HEK293 (cell line): ENCODE measurements at regions not wholly inside any gene's neighbourhood (a gene's known extent, or its start where the extent isn't known, plus 50 kb on each side); places are given as distances from the start of the nearest gene placed in this dataset.

Experiments
- CTCF ChIA-PET: fragments of 350-600 bp; formaldehyde crosslinking; extraction: SDS; loops from one replicate; lab custom pipeline; 2021; ENCODE audit warnings: antibody characterized with exemption; lab: Yijun Ruan, JAX
- POLR2A ChIA-PET: fragments of 300-600 bp; formaldehyde crosslinking; extraction: SDS; loops from one replicate; lab custom pipeline; 2020; ENCODE audit warnings: antibody characterized with exemption, inconsistent platforms; lab: Yijun Ruan, JAX
- H3K27ac ChIP-seq: fragments of 200-500 bp; sonication (Bioruptor generic); 2 replicates; pipeline ENCODE4 v1.5.1; 2014; ENCODE audit warnings: low read depth, low read length, control low read depth, inconsistent platforms; ENCODE audit errors: extremely low read depth
- H3K36me3 ChIP-seq, 2 experiments: fragments of 200-500 bp in 1 of 2; sonication (Bioruptor generic) in 1 of 2; 1 replicate in 1 of 2; 2 replicates in 1 of 2; pipeline ENCODE4 v1.5.1; 2014 to 2017; ENCODE audit warnings: inconsistent platforms in 2 of 2, low read length in 2 of 2; ENCODE audit not compliant: control insufficient read depth in 2 of 2, insufficient read depth in 1 of 2
- H3K4me1 ChIP-seq: fragments of 200-500 bp; sonication (Bioruptor generic); 2 replicates; pipeline ENCODE4 v1.5.1; 2014; ENCODE audit warnings: mild to moderate bottlenecking, low read length, inconsistent platforms; ENCODE audit not compliant: control insufficient read depth, insufficient read depth
- H3K4me3 ChIP-seq: 2 replicates; pipeline ENCODE4 v1.5.1; 2011; ENCODE audit warnings: low read depth, mild to moderate bottlenecking, control low read depth, low read length, moderate library complexity
- H3K9me3 ChIP-seq: fragments of 200-500 bp; sonication (Bioruptor generic); 2 replicates; pipeline ENCODE4 v1.5.1; 2014; ENCODE audit warnings: low read depth, low read length, inconsistent platforms; ENCODE audit not compliant: control insufficient read depth, insufficient read depth
- KLF8 ChIP-seq: fragments of 450-650 bp; formaldehyde crosslinking; IDR thresholded peaks from 2 replicates; pipeline ENCODE4 v1.5.1; 2016; ENCODE audit warnings: missing biosample characterization, missing genetic modification characterization
- SCRT1 ChIP-seq: fragments of 450-650 bp; formaldehyde crosslinking; IDR thresholded peaks from 2 replicates; pipeline ENCODE4 v1.5.1; 2016; ENCODE audit warnings: missing biosample characterization, missing genetic modification characterization, borderline replicate concordance
- SP2 ChIP-seq: fragments of 450-650 bp; formaldehyde crosslinking; IDR thresholded peaks from 2 replicates; pipeline ENCODE4 v1.5.1; 2016; ENCODE audit warnings: missing biosample characterization, missing genetic modification characterization
- ZFHX2 ChIP-seq: fragments of 450-650 bp; formaldehyde crosslinking; conservative IDR thresholded peaks from 2 replicates; pipeline ENCODE4 v1.5.1; 2016; ENCODE audit warnings: missing biosample characterization, missing genetic modification characterization
- ZFP3 ChIP-seq: fragments of 450-650 bp; formaldehyde crosslinking; IDR thresholded peaks from 2 replicates; pipeline ENCODE4 v1.5.1; 2016; ENCODE audit warnings: low read depth, missing biosample characterization, missing genetic modification characterization
- ZNF121 ChIP-seq: fragments of 450-650 bp; formaldehyde crosslinking; IDR thresholded peaks from 2 replicates; pipeline ENCODE4 v1.5.1; 2016; ENCODE audit warnings: missing biosample characterization, missing genetic modification characterization
- ZNF473 ChIP-seq: fragments of 450-650 bp; formaldehyde crosslinking; IDR thresholded peaks from 2 replicates; pipeline ENCODE4 v1.5.1; 2017; ENCODE audit warnings: missing biosample characterization, missing genetic modification characterization
- ZNF571 ChIP-seq: fragments of 450-650 bp; formaldehyde crosslinking; IDR thresholded peaks from 2 replicates; pipeline ENCODE4 v1.5.0; 2017; ENCODE audit warnings: missing biosample characterization, missing genetic modification characterization
- ZNF623 ChIP-seq: fragments of 450-650 bp; formaldehyde crosslinking; IDR thresholded peaks from 2 replicates; pipeline ENCODE4 v1.5.1; 2016; ENCODE audit warnings: missing biosample characterization, missing genetic modification characterization
- TF ChIP-seq, protein P1 (sequence below): fragments of 450-650 bp; formaldehyde crosslinking; IDR thresholded peaks from 2 replicates; pipeline ENCODE4 v1.5.0; 2017; ENCODE audit warnings: missing biosample characterization, missing genetic modification characterization, borderline replicate concordance
- TF ChIP-seq, protein P2 (sequence below): IDR thresholded peaks from 2 replicates; pipeline ENCODE4 v1.6.1; 2011; ENCODE audit warnings: mild to moderate bottlenecking, low read depth, low read length, borderline replicate concordance
- TF ChIP-seq, protein P3 (sequence below): fragments of 450-650 bp; formaldehyde crosslinking; IDR thresholded peaks from 2 replicates; pipeline ENCODE4 v1.5.1; 2016; ENCODE audit warnings: missing biosample characterization, missing genetic modification characterization
- TF ChIP-seq, protein P4 (sequence below): fragments of 450-650 bp; formaldehyde crosslinking; IDR thresholded peaks from 2 replicates; pipeline ENCODE4 v1.5.1; 2016; ENCODE audit warnings: missing biosample characterization, missing genetic modification characterization, borderline replicate concordance
- TF ChIP-seq, protein P5 (sequence below): fragments of 450-650 bp; formaldehyde crosslinking; IDR thresholded peaks from 2 replicates; pipeline ENCODE4 v1.5.1; 2017; ENCODE audit warnings: missing biosample characterization, missing genetic modification characterization
- TF ChIP-seq, protein P6 (sequence below): fragments of 450-650 bp; formaldehyde crosslinking; conservative IDR thresholded peaks from 2 replicates; pipeline ENCODE4 v1.5.1; 2016; ENCODE audit warnings: low read depth, missing biosample characterization, missing genetic modification characterization
- TF ChIP-seq, protein P7 (sequence below): fragments of 450-650 bp; formaldehyde crosslinking; conservative IDR thresholded peaks from 2 replicates; pipeline ENCODE4 v1.5.1; 2016; ENCODE audit warnings: low read depth, missing biosample characterization, missing genetic modification characterization

DNA sequence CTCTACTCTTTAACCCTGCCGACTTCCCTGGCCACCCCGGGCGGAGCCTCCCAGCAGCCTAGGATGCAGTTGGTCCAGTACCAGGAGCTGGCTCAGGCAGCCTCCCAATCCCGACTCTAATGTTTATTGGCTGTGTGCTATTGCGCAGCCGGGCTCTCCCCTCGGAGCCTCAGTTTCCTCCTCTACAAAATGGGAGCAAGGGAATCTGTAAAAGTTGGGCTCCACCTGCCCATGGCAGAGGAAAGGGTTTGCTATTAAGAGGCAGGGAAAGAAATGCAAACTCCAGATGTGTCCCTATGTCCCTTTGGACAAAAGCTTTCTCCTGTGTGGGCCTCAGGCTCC, 140.8 kb upstream of the PJA1 start:
- ChIA-PET CTCF (interaction anchor here (0.7 kb wide), 1 partner anchor 201 kb away, joined by 3 read pairs; no protein-coding TSS in a partner anchor), POLR2A (interaction anchor here (0.5 kb wide), 1 partner anchor 55 kb away, joined by 5 read pairs; no protein-coding TSS in a partner anchor)
- H3K27ac ChIP-seq, result no peak overlapping the region
- TF ChIP-seq SP2 (no peak), ZNF473 (tag by site-specific recombination) (no peak), ZFHX2 (tag by site-specific recombination) (no peak), ZFP3 (tag by site-specific recombination) (no peak), ZNF121 (no peak), SCRT1 (no peak), ZNF623 (tag by site-specific recombination) (no peak), KLF8 (tag by site-specific recombination) (no peak), ZNF571 (tag by site-specific recombination) (no peak)
- TF ChIP-seq, protein P1, sequence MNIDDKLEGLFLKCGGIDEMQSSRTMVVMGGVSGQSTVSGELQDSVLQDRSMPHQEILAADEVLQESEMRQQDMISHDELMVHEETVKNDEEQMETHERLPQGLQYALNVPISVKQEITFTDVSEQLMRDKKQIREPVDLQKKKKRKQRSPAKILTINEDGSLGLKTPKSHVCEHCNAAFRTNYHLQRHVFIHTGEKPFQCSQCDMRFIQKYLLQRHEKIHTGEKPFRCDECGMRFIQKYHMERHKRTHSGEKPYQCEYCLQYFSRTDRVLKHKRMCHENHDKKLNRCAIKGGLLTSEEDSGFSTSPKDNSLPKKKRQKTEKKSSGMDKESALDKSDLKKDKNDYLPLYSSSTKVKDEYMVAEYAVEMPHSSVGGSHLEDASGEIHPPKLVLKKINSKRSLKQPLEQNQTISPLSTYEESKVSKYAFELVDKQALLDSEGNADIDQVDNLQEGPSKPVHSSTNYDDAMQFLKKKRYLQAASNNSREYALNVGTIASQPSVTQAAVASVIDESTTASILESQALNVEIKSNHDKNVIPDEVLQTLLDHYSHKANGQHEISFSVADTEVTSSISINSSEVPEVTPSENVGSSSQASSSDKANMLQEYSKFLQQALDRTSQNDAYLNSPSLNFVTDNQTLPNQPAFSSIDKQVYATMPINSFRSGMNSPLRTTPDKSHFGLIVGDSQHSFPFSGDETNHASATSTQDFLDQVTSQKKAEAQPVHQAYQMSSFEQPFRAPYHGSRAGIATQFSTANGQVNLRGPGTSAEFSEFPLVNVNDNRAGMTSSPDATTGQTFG (tag by site-specific recombination), result no peak
- TF ChIP-seq, protein P2, sequence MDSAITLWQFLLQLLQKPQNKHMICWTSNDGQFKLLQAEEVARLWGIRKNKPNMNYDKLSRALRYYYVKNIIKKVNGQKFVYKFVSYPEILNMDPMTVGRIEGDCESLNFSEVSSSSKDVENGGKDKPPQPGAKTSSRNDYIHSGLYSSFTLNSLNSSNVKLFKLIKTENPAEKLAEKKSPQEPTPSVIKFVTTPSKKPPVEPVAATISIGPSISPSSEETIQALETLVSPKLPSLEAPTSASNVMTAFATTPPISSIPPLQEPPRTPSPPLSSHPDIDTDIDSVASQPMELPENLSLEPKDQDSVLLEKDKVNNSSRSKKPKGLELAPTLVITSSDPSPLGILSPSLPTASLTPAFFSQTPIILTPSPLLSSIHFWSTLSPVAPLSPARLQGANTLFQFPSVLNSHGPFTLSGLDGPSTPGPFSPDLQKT, result no peak
- TF ChIP-seq, protein P3, sequence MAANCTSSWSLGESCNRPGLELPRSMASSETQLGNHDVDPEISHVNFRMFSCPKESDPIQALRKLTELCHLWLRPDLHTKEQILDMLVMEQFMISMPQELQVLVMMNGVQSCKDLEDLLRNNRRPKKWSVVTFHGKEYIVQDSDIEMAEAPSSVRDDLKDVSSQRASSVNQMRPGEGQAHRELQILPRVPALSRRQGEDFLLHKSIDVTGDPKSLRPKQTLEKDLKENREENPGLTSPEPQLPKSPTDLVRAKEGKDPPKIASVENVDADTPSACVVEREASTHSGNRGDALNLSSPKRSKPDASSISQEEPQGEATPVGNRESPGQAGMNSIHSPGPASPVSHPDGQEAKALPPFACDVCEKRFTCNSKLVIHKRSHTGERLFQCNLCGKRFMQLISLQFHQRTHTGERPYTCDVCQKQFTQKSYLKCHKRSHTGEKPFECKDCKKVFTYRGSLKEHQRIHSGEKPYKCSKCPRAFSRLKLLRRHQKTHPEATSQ (tag by site-specific recombination), result no peak
- TF ChIP-seq, protein P4, sequence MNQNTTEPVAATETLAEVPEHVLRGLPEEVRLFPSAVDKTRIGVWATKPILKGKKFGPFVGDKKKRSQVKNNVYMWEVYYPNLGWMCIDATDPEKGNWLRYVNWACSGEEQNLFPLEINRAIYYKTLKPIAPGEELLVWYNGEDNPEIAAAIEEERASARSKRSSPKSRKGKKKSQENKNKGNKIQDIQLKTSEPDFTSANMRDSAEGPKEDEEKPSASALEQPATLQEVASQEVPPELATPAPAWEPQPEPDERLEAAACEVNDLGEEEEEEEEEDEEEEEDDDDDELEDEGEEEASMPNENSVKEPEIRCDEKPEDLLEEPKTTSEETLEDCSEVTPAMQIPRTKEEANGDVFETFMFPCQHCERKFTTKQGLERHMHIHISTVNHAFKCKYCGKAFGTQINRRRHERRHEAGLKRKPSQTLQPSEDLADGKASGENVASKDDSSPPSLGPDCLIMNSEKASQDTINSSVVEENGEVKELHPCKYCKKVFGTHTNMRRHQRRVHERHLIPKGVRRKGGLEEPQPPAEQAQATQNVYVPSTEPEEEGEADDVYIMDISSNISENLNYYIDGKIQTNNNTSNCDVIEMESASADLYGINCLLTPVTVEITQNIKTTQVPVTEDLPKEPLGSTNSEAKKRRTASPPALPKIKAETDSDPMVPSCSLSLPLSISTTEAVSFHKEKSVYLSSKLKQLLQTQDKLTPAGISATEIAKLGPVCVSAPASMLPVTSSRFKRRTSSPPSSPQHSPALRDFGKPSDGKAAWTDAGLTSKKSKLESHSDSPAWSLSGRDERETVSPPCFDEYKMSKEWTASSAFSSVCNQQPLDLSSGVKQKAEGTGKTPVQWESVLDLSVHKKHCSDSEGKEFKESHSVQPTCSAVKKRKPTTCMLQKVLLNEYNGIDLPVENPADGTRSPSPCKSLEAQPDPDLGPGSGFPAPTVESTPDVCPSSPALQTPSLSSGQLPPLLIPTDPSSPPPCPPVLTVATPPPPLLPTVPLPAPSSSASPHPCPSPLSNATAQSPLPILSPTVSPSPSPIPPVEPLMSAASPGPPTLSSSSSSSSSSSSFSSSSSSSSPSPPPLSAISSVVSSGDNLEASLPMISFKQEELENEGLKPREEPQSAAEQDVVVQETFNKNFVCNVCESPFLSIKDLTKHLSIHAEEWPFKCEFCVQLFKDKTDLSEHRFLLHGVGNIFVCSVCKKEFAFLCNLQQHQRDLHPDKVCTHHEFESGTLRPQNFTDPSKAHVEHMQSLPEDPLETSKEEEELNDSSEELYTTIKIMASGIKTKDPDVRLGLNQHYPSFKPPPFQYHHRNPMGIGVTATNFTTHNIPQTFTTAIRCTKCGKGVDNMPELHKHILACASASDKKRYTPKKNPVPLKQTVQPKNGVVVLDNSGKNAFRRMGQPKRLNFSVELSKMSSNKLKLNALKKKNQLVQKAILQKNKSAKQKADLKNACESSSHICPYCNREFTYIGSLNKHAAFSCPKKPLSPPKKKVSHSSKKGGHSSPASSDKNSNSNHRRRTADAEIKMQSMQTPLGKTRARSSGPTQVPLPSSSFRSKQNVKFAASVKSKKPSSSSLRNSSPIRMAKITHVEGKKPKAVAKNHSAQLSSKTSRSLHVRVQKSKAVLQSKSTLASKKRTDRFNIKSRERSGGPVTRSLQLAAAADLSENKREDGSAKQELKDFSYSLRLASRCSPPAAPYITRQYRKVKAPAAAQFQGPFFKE (tag by site-specific recombination), result no peak
- TF ChIP-seq, protein P5, sequence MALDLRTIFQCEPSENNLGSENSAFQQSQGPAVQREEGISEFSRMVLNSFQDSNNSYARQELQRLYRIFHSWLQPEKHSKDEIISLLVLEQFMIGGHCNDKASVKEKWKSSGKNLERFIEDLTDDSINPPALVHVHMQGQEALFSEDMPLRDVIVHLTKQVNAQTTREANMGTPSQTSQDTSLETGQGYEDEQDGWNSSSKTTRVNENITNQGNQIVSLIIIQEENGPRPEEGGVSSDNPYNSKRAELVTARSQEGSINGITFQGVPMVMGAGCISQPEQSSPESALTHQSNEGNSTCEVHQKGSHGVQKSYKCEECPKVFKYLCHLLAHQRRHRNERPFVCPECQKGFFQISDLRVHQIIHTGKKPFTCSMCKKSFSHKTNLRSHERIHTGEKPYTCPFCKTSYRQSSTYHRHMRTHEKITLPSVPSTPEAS, result no peak
- TF ChIP-seq, protein P6, sequence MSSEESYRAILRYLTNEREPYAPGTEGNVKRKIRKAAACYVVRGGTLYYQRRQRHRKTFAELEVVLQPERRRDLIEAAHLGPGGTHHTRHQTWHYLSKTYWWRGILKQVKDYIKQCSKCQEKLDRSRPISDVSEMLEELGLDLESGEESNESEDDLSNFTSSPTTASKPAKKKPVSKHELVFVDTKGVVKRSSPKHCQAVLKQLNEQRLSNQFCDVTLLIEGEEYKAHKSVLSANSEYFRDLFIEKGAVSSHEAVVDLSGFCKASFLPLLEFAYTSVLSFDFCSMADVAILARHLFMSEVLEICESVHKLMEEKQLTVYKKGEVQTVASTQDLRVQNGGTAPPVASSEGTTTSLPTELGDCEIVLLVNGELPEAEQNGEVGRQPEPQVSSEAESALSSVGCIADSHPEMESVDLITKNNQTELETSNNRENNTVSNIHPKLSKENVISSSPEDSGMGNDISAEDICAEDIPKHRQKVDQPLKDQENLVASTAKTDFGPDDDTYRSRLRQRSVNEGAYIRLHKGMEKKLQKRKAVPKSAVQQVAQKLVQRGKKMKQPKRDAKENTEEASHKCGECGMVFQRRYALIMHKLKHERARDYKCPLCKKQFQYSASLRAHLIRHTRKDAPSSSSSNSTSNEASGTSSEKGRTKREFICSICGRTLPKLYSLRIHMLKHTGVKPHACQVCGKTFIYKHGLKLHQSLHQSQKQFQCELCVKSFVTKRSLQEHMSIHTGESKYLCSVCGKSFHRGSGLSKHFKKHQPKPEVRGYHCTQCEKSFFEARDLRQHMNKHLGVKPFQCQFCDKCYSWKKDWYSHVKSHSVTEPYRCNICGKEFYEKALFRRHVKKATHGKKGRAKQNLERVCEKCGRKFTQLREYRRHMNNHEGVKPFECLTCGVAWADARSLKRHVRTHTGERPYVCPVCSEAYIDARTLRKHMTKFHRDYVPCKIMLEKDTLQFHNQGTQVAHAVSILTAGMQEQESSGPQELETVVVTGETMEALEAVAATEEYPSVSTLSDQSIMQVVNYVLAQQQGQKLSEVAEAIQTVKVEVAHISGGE, result no peak
- TF ChIP-seq, protein P7, sequence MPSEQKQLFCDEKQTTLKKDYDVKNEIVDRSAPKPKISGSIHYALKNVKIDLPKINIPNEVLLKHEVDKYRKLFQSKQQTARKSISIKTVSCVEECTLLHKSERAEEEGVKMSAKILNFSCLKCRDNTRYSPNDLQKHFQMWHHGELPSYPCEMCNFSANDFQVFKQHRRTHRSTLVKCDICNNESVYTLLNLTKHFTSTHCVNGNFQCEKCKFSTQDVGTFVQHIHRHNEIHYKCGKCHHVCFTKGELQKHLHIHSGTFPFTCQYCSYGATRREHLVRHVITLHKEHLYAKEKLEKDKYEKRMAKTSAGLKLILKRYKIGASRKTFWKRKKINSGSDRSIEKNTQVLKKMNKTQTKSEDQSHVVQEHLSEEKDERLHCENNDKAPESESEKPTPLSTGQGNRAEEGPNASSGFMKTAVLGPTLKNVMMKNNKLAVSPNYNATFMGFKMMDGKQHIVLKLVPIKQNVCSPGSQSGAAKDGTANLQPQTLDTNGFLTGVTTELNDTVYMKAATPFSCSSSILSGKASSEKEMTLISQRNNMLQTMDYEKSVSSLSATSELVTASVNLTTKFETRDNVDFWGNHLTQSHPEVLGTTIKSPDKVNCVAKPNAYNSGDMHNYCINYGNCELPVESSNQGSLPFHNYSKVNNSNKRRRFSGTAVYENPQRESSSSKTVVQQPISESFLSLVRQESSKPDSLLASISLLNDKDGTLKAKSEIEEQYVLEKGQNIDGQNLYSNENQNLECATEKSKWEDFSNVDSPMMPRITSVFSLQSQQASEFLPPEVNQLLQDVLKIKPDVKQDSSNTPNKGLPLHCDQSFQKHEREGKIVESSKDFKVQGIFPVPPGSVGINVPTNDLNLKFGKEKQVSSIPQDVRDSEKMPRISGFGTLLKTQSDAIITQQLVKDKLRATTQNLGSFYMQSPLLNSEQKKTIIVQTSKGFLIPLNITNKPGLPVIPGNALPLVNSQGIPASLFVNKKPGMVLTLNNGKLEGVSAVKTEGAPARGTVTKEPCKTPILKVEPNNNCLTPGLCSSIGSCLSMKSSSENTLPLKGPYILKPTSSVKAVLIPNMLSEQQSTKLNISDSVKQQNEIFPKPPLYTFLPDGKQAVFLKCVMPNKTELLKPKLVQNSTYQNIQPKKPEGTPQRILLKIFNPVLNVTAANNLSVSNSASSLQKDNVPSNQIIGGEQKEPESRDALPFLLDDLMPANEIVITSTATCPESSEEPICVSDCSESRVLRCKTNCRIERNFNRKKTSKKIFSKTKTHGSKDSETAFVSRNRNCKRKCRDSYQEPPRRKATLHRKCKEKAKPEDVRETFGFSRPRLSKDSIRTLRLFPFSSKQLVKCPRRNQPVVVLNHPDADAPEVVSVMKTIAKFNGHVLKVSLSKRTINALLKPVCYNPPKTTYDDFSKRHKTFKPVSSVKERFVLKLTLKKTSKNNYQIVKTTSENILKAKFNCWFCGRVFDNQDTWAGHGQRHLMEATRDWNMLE (tag by site-specific recombination), result no peak
- H3K4me3 ChIP-seq, result no peak overlapping the region
- no peaks in the 10 kb centered on the region for H3K4me1 ChIP-seq
- H3K36me3 ChIP-seq, result no peaks in the 10 kb centered on the region
- H3K9me3 ChIP-seq, result no peaks in the 10 kb centered on the region
